OCI-LY7 (cell line): ENCODE measurements at regions not wholly inside any gene's neighbourhood (a gene's known extent, or its start where the extent isn't known, plus 50 kb on each side); places are given as distances from the start of the nearest gene placed in this dataset.

Experiments
- EZH2phosphoT487 ChIP-seq: fragments of 200-600 bp; sonication (generic); IDR thresholded peaks from 2 replicates; pipeline ENCODE4 v1.6.1; 2018; ENCODE audit warnings: low read depth, borderline replicate concordance, mild to moderate bottlenecking, mixed run types, antibody characterized with exemption, low read length, moderate library complexity, mixed read lengths
- TF ChIP-seq, protein P1 (sequence below): fragments of 200-600 bp; sonication (generic); conservative IDR thresholded peaks from 2 replicates; pipeline ENCODE4 v1.5.1; 2014; ENCODE audit warnings: mild to moderate bottlenecking, antibody characterized with exemption, low read length, moderate library complexity, mixed read lengths

DNA sequence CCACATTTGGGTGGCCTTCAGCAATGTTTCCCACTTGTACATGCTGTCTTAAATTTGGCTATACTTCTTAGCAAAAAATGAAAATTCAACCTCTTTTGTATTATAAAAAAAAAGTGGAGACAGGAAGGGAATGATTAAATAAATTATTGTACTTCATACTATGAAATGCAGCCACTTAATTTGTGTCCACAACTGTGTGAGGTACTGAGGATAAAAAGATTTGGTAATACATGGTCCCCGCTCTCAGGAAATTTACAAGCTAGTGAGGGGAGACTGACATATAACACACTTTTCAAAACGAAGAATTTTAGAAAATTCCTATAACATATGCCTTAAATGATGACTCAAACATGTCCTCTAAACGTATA lies 105.0 kb downstream of the HNRNPD start:
- TF ChIP-seq, protein P1, sequence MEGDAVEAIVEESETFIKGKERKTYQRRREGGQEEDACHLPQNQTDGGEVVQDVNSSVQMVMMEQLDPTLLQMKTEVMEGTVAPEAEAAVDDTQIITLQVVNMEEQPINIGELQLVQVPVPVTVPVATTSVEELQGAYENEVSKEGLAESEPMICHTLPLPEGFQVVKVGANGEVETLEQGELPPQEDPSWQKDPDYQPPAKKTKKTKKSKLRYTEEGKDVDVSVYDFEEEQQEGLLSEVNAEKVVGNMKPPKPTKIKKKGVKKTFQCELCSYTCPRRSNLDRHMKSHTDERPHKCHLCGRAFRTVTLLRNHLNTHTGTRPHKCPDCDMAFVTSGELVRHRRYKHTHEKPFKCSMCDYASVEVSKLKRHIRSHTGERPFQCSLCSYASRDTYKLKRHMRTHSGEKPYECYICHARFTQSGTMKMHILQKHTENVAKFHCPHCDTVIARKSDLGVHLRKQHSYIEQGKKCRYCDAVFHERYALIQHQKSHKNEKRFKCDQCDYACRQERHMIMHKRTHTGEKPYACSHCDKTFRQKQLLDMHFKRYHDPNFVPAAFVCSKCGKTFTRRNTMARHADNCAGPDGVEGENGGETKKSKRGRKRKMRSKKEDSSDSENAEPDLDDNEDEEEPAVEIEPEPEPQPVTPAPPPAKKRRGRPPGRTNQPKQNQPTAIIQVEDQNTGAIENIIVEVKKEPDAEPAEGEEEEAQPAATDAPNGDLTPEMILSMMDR, result peak; percentile 50; the same call in 1 of the 2 replicates
- TF ChIP-seq EZH2phosphoT487, result no peak
